MM.1S (cell line): ENCODE measurements at regions not wholly inside any gene's neighbourhood (a gene's known extent, or its start where the extent isn't known, plus 50 kb on each side); places are given as distances from the start of the nearest gene placed in this dataset.

Experiments
- EZH2phosphoT487 ChIP-seq: fragments of 300-600 bp; sonication (generic); IDR thresholded peaks from 2 replicates; pipeline ENCODE4 v1.6.1; 2018; ENCODE audit warnings: antibody characterized with exemption, low read length
- TF ChIP-seq, protein P1 (sequence below): fragments of 300-600 bp; sonication (generic); IDR thresholded peaks from 2 replicates; pipeline ENCODE4 v1.5.1; 2016; ENCODE audit warnings: antibody characterized with exemption, low read length, mixed read lengths

DNA sequence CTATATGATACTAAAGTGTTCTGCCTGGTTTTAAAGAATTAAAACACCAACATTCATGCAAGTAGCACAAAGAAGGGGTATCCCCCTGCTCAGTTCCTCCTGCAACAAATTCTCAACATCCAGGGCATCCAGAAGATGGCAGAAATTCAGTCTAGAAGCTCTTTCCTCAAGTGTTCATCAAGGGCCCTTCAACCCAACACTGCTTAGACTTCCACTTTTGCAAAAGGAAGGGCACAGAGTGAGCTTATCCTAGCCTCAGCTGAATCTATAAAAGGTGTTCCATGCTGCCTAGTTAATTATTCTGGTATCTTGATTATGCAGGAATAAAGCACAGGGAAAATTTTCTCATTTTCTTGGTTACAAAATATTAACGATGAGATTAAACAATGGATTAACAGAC is 275.8 kb upstream of the CRIM1 start:
- no peak for TF ChIP-seq EZH2phosphoT487
- TF ChIP-seq, protein P1, sequence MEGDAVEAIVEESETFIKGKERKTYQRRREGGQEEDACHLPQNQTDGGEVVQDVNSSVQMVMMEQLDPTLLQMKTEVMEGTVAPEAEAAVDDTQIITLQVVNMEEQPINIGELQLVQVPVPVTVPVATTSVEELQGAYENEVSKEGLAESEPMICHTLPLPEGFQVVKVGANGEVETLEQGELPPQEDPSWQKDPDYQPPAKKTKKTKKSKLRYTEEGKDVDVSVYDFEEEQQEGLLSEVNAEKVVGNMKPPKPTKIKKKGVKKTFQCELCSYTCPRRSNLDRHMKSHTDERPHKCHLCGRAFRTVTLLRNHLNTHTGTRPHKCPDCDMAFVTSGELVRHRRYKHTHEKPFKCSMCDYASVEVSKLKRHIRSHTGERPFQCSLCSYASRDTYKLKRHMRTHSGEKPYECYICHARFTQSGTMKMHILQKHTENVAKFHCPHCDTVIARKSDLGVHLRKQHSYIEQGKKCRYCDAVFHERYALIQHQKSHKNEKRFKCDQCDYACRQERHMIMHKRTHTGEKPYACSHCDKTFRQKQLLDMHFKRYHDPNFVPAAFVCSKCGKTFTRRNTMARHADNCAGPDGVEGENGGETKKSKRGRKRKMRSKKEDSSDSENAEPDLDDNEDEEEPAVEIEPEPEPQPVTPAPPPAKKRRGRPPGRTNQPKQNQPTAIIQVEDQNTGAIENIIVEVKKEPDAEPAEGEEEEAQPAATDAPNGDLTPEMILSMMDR: no peak
